CD4-positive, alpha-beta T cell (primary cell): ENCODE measurements at regions not wholly inside any gene's neighbourhood (a gene's known extent, or its start where the extent isn't known, plus 50 kb on each side); places are given as distances from the start of the nearest gene placed in this dataset.

ENCODE experiments used
- ATAC-seq: fragments of 200-7000 bp; cut with Tn5 transposase; one replicate; pipeline ENCODE4 v1.10.0; 2022; ENCODE audit warnings: mild to moderate bottlenecking; ENCODE audit not compliant: poor library complexity
- CTCF ChIA-PET: fragments of 350-600 bp; sonication (Branson Sonifier 250); formaldehyde crosslinking; loops from one replicate; lab custom pipeline; 2021; ENCODE audit warnings: antibody characterized with exemption, inconsistent platforms; lab: Charles Lee
- POLR2A ChIA-PET: fragments of 350-600 bp; sonication (Branson Sonifier 250); formaldehyde crosslinking; loops from one replicate; lab custom pipeline; 2021; ENCODE audit warnings: antibody characterized with exemption, inconsistent platforms; lab: Charles Lee
- DNase-seq, 14 experiments: peaks; one replicate each; pipeline ENCODE4 v3.0.0-alpha.2; 2013 to 2020; ENCODE audit warnings: mixed read lengths in 2 of 14
- H3K27ac ChIP-seq, 2 donors: one replicate each; pipeline versions ENCODE4 v1.5.1 to v1.7.0; 2013; ENCODE audit warnings: low read length in 2 of 2, low read depth in 1 of 2, mild to moderate bottlenecking in 1 of 2
- H3K27me3 ChIP-seq, 2 experiments: 1 replicate in 1 of 2; 2 replicates in 1 of 2; pipeline versions ENCODE4 v1.6.1 to v1.7.0; 2013; ENCODE audit warnings: low read length in 2 of 2, control low read depth in 1 of 2, mild to moderate bottlenecking in 1 of 2, moderate library complexity in 1 of 2; ENCODE audit not compliant: insufficient read depth in 2 of 2, control insufficient read depth in 1 of 2
- H3K36me3 ChIP-seq: one replicate; pipeline ENCODE4 v1.6.1; 2013; ENCODE audit warnings: low read length, control low read depth; ENCODE audit not compliant: insufficient read depth
- H3K4me1 ChIP-seq: one replicate; pipeline ENCODE4 v1.6.1; 2013; ENCODE audit warnings: low read length, control low read depth; ENCODE audit not compliant: insufficient read depth
- H3K4me3 ChIP-seq: one replicate; pipeline ENCODE4 v1.5.1; 2013; ENCODE audit warnings: mild to moderate bottlenecking, low read length, moderate library complexity
- H3K9me3 ChIP-seq, 2 experiments: 1 replicate in 1 of 2; 2 replicates in 1 of 2; pipeline versions ENCODE4 v1.6.1 to v1.7.0; 2013; ENCODE audit warnings: low read length in 2 of 2, mild to moderate bottlenecking in 2 of 2, control low read depth in 1 of 2, moderate library complexity in 1 of 2; ENCODE audit not compliant: control insufficient read depth in 1 of 2, insufficient read depth in 1 of 2
- H3K27ac Mint-ChIP-seq: one replicate; pipeline ENCODE4 v1.8.0; 2020; ENCODE audit warnings: mixed read lengths
- H3K27me3 Mint-ChIP-seq: one replicate; pipeline ENCODE4 v1.8.0; 2021; ENCODE audit warnings: mixed read lengths
- H3K36me3 Mint-ChIP-seq: one replicate; pipeline ENCODE4 v1.8.0; 2021; ENCODE audit warnings: low read depth, mixed read lengths
- H3K4me1 Mint-ChIP-seq: one replicate; pipeline ENCODE4 v1.8.0; 2021; ENCODE audit warnings: low read depth, mixed read lengths
- H3K4me3 Mint-ChIP-seq: one replicate; pipeline ENCODE4 v1.8.0; 2020; ENCODE audit warnings: mild to moderate bottlenecking, mixed read lengths
- H3K9me3 Mint-ChIP-seq: one replicate; pipeline ENCODE4 v1.8.0; 2020; ENCODE audit warnings: mixed read lengths
- CTCF ChIP-seq: fragments of 200-600 bp; IDR thresholded peaks from one replicate; pipeline ENCODE4 v1.8.0; 2022; ENCODE audit warnings: antibody characterized with exemption, mild to moderate bottlenecking
- intact Hi-C, 2 experiments: fragments of 100-400 bp; cut with DNase I in 1 of 2; cut with micrococcal nuclease in 1 of 2; formaldehyde crosslinking; loops; one replicate each; pipeline versions ENCODE4 v1.15.1 to v1.9.0; 2023 to 2025; cut with DNase I, micrococcal nuclease

GRCh38 chr15:81544385-81544784 lies 170.4 kb upstream of the TMC3 start:
- no peaks in the 10 kb centered on the region for H3K4me1 Mint-ChIP-seq
- no peak overlapping the region for H3K27ac Mint-ChIP-seq
- intact Hi-C loops = no loop called here
- Histone ChIP-seq H3K4me3 (no peak overlapping the region), H3K27me3 (no peaks in the 10 kb centered on the region), H3K9me3 (no peaks in the 10 kb centered on the region), H3K36me3 (no peaks in the 10 kb centered on the region), H3K4me1 (no peaks in the 10 kb centered on the region), H3K27ac (no peak overlapping the region)
- no peak for TF ChIP-seq CTCF
- H3K27me3 Mint-ChIP-seq = peaks cover 12% of the 10 kb centered on the region
- no peaks in the 10 kb centered on the region for H3K9me3 Mint-ChIP-seq
- H3K4me3 Mint-ChIP-seq = no peak overlapping the region
- ATAC-seq (no peak), DNase-seq (no peak)
- no peaks in the 10 kb centered on the region for H3K36me3 Mint-ChIP-seq
- ChIA-PET CTCF (no interaction called here), POLR2A (no interaction called here)

GRCh38 chr15:81540909-81541308 lies 166.9 kb upstream of the TMC3 start:
- no peaks in the 10 kb centered on the region for H3K9me3 Mint-ChIP-seq
- no peak overlapping the region for H3K4me3 ChIP-seq
- H3K4me1 Mint-ChIP-seq = no peaks in the 10 kb centered on the region
- H3K27ac Mint-ChIP-seq = no peak overlapping the region
- ATAC-seq (no peak), DNase-seq (no peak)
- no peaks in the 10 kb centered on the region for H3K4me1 ChIP-seq
- no peak for TF ChIP-seq CTCF
- CTCF ChIA-PET = no interaction called here
- no peaks in the 10 kb centered on the region for H3K27me3 ChIP-seq
- no peaks in the 10 kb centered on the region for H3K9me3 ChIP-seq
- no peak overlapping the region for H3K4me3 Mint-ChIP-seq
- no peaks in the 10 kb centered on the region for H3K36me3 Mint-ChIP-seq
- H3K27me3 Mint-ChIP-seq = peaks cover 5% of the 10 kb centered on the region
- intact Hi-C loops = no loop called here
- POLR2A ChIA-PET = no interaction called here
- H3K27ac ChIP-seq = no peak overlapping the region
- no peaks in the 10 kb centered on the region for H3K36me3 ChIP-seq

GRCh38 chr15:81536356-81536755 lies 162.3 kb upstream of the TMC3 start:
- intact Hi-C loops = no loop called here
- Histone ChIP-seq H3K4me3 (no peak overlapping the region), H3K9me3 (no peaks in the 10 kb centered on the region), H3K36me3 (no peaks in the 10 kb centered on the region), H3K27ac (no peak overlapping the region), H3K27me3 (peaks cover 0 to 3% of the 10 kb centered on the region in 2 experiments), H3K4me1 (no peaks in the 10 kb centered on the region)
- ChIA-PET POLR2A (no interaction called here), CTCF (no interaction called here)
- Mint-ChIP-seq H3K36me3 (no peaks in the 10 kb centered on the region), H3K4me3 (no peak overlapping the region), H3K27me3 (no peaks in the 10 kb centered on the region), H3K4me1 (no peaks in the 10 kb centered on the region), H3K9me3 (no peaks in the 10 kb centered on the region), H3K27ac (no peak overlapping the region)
- ATAC-seq = no peak
- no peak for TF ChIP-seq CTCF
- no peak for DNase-seq
